ENCODE measurements at regions not wholly inside any gene's neighbourhood (a gene's known extent, or its start where the extent isn't known, plus 50 kb on each side); places are given as distances from the start of the nearest gene placed in this dataset.

DNA sequence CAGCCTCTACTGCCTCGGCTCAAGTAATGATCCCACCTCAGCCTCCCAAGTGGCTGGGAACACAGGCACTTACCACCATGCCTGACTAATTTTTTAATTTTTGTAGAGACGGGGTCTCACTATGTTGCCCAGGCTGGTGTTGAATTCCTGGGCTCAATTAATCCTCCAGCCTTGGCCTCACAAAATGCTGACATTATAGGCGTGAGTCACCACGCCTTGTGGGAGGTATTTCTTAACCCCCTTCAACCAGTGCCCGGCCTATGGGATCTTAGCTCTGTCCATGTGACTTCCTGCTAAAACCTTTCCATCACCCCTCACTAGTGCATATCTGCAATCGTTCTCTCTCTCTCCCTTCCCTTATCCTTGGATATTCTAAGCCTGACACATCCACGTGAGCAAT is 86.4 kb downstream of the FOXD2 start:
- Histone ChIP-seq H3K4me1 (replicated peaks in 1 of 4; ENCODE audit: control insufficient read depth in 3 of 4, insufficient read depth in 4 of 4, low read length in 3 of 4) (peaks cover 3 to 16% (median 6%) of the 10 kb centered on the region in 4 experiments; a peak in 6 of 7 replicates), H3K9ac (replicated peaks in 1 of 4; ENCODE audit: extremely low read depth in 1 of 4, low read depth in 3 of 4, low read length in 3 of 4) (no peak overlapping the region), H4K5ac (ENCODE audit: insufficient read length, low read depth, low read length) (no peak overlapping the region), H3K36me3 (ENCODE audit: control insufficient read depth in 2 of 4, insufficient read depth in 4 of 4, low read length in 3 of 4) (no peaks in the 10 kb centered on the region), H2BK120ac (replicated peaks; ENCODE audit: low read depth, low read length) (no peak overlapping the region), H2AK5ac (ENCODE audit: low read depth, low read length) (no peak overlapping the region), H3K56ac (replicated peaks; ENCODE audit: insufficient read length, low read depth, low read length) (no peak overlapping the region), H3K27ac (ENCODE audit: low read depth, low read length) (no peak overlapping the region), H2BK12ac (ENCODE audit: low read depth, low read length) (no peak overlapping the region), H3K23ac (ENCODE audit: insufficient read length) (no peak overlapping the region), H2BK15ac (ENCODE audit: low read length) (no peak overlapping the region), H3K9me3 (ENCODE audit: insufficient read depth in 2 of 2, low read depth in 1 of 2, low read length in 1 of 2) (peaks cover 3 to 4% of the 10 kb centered on the region in 2 experiments; a peak in 3 of 4 replicates), H2BK20ac (ENCODE audit: low read length) (no peak overlapping the region), H3K23me2 (ENCODE audit: low read depth, low read length) (no peaks in the 10 kb centered on the region), H3K18ac (ENCODE audit: extremely low read depth, low read length) (no peak overlapping the region), H3K27me3 (replicated peaks in 1 of 4; ENCODE audit: control insufficient read depth in 3 of 4, extremely low read depth in 1 of 4, insufficient read depth in 3 of 4, low read length in 3 of 4) (peaks cover 0 to 4% (median 0%) of the 10 kb centered on the region in 4 experiments; a peak in 3 of 7 replicates), H3K79me1 (ENCODE audit: low read depth, low read length) (no peaks in the 10 kb centered on the region), H3K79me2 (ENCODE audit: control insufficient read depth in 1 of 2, insufficient read depth in 2 of 2, low read length in 2 of 2) (no peaks in the 10 kb centered on the region), H2AFZ (ENCODE audit: low read length) (no peak overlapping the region), H3K14ac (ENCODE audit: insufficient read length) (no peak overlapping the region), H3K4me3 (ENCODE audit: extremely low read depth in 1 of 4, insufficient read depth in 2 of 4, low read depth in 3 of 4, low read length in 4 of 4) (no peak overlapping the region), H3K4me2 (ENCODE audit: insufficient read depth in 1 of 2, low read depth in 2 of 2, low read length in 2 of 2) (no peak overlapping the region), H2BK5ac (ENCODE audit: low read depth, low read length) (no peak overlapping the region), H4K8ac (ENCODE audit: extremely low read depth, insufficient read depth, low read length) (no peak overlapping the region), H3K4ac (replicated peaks; ENCODE audit: insufficient read length, low read depth, low read length) (no peak overlapping the region), H4K20me1 (replicated peaks in 1 of 2; ENCODE audit: control insufficient read depth in 1 of 2, insufficient read depth in 2 of 2, low read length in 2 of 2) (no peaks in the 10 kb centered on the region), H4K91ac (replicated peaks; ENCODE audit: insufficient read length, low read length) (no peak overlapping the region)
- CTCF ChIA-PET (ENCODE audit: partially characterized antibody), result interaction anchor here (0.6 to 13.0 kb wide), 26 partner anchors 10 to 228 kb away, joined by 3 to 172 read pairs (median 4); partner anchors contain the start of gene FOXD2
- WGBS, 2 experiments (ENCODE audit: extremely low coverage in 1 of 2, insufficient coverage in 1 of 2, insufficient read length in 1 of 2, insufficient replicate concordance in 2 of 2, low coverage in 1 of 2, low lambda C conversion rate in 2 of 2, missing lambda C conversion rate in 1 of 2), result 74% methylated on average over 7 of the region's 7 CpGs; no CpG with 5 or more reads in 1 of the 2 experiments
- no peak for DNase-seq (ENCODE audit: low read depth in 1 of 2, low spot score in 2 of 2)
- TF ChIP-seq, protein P1, sequence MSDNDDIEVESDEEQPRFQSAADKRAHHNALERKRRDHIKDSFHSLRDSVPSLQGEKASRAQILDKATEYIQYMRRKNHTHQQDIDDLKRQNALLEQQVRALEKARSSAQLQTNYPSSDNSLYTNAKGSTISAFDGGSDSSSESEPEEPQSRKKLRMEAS (IDR thresholded peaks at IDR 0.05), result no peak
- TF ChIP-seq SAP30 (IDR thresholded peaks at IDR 0.05; ENCODE audit: insufficient read depth, insufficient replicate concordance, low read length), result no peak
- TF ChIP-seq FOSL1 (IDR thresholded peaks at IDR 0.05; ENCODE audit: insufficient read depth, low read depth, low read length), result no peak
- TF ChIP-seq CEBPB (IDR thresholded peaks at IDR 0.05; ENCODE audit: low read depth, low read length), result no peak
- TF ChIP-seq CBX5 (IDR thresholded peaks at IDR 0.05; ENCODE audit: low read depth, low read length), result no peak
- no peak for TF ChIP-seq JUN (IDR thresholded peaks at IDR 0.05; ENCODE audit: low read depth, low read length)
- POLR2A ChIA-PET (ENCODE audit: partially characterized antibody), result interaction anchor here (1.1 kb wide), 1 partner anchor 12 kb away, joined by 3 read pairs; no protein-coding TSS in a partner anchor
- no peak for FAIRE-seq

All from H1 (cell line).